Upper lobe of right lung (tissue), 1 donor: ENCODE measurements at regions not wholly inside any gene's neighbourhood (a gene's known extent, or its start where the extent isn't known, plus 50 kb on each side); places are given as distances from the start of the nearest gene placed in this dataset.
"Not testable (repeated sequence)": the region's sequence is repeated elsewhere in the genome, so short reads cannot be mapped to it uniquely, and the experiment has no call there.

Experiments
- ATAC-seq: fragments of 200-7000 bp; cut with Tn5 transposase; one replicate; pipeline ENCODE4 v1.9.1; 2020; ENCODE audit warnings: mild to moderate bottlenecking, moderate library complexity
- DNase-seq: peaks from one replicate; pipeline ENCODE4 v3.0.0-alpha.2; 2020
- H3K27ac ChIP-seq: fragments of 200-600 bp; one replicate; pipeline ENCODE4 v1.8.0; 2022
- H3K27me3 ChIP-seq: fragments of 200-600 bp; one replicate; pipeline ENCODE4 v1.8.0; 2022; ENCODE audit warnings: mild to moderate bottlenecking
- H3K36me3 ChIP-seq: fragments of 200-600 bp; one replicate; pipeline ENCODE4 v1.8.0; 2022
- H3K4me1 ChIP-seq: fragments of 200-600 bp; one replicate; pipeline ENCODE4 v1.8.0; 2022
- H3K4me3 ChIP-seq: fragments of 200-600 bp; one replicate; pipeline ENCODE4 v1.8.0; 2022; ENCODE audit warnings: mild to moderate bottlenecking
- H3K9me3 ChIP-seq: fragments of 200-600 bp; one replicate; pipeline ENCODE4 v1.8.0; 2022
- intact Hi-C: fragments of 100-400 bp; cut with DNase I; formaldehyde crosslinking; loops from one replicate; pipeline ENCODE4 v1.11.0; 2022
- TF ChIP-seq, protein P1 (sequence below): fragments of 200-600 bp; IDR thresholded peaks from one replicate; pipeline ENCODE4 v1.8.0; 2022; ENCODE audit warnings: antibody characterized with exemption
- donor health status: DM: no; HTN: yes; CAD: no; lungs with severe emphysema.

DNA sequence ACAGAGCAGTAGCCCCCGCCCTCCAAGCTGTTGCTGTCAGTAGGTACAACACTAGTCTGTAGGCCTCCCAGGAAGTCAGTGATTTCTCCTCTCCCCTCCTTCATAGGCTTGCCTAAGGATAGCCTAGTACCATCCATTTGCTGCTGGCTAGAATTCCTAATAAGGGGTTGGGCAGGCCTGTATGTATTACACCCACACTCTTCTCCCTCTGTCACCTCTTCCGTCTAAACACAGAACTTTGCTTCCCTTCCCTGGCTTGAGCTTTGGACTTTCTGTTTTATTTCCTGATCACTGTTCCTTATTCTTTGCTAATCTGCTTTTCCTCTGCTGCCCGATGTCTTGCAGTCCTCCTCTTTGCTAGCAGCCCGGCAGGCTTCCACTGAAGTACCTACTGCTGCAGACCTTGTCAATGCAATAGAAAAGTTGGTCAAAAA, 93.4 kb upstream of the UMPS start:
- no peak overlapping the region for H3K27ac ChIP-seq
- H3K4me1 ChIP-seq: no peaks in the 10 kb centered on the region
- ATAC-seq: peak; percentile 66

GRCh38 chr3:124639406-124640237, 90.6 kb upstream of the UMPS start:
- H3K4me1 ChIP-seq: no peaks in the 10 kb centered on the region
- H3K27ac ChIP-seq: no peak overlapping the region
- no peaks in the 10 kb centered on the region for H3K9me3 ChIP-seq
- ATAC-seq: peak; percentile 55
- no peaks in the 10 kb centered on the region for H3K27me3 ChIP-seq
- TF ChIP-seq, protein P1, sequence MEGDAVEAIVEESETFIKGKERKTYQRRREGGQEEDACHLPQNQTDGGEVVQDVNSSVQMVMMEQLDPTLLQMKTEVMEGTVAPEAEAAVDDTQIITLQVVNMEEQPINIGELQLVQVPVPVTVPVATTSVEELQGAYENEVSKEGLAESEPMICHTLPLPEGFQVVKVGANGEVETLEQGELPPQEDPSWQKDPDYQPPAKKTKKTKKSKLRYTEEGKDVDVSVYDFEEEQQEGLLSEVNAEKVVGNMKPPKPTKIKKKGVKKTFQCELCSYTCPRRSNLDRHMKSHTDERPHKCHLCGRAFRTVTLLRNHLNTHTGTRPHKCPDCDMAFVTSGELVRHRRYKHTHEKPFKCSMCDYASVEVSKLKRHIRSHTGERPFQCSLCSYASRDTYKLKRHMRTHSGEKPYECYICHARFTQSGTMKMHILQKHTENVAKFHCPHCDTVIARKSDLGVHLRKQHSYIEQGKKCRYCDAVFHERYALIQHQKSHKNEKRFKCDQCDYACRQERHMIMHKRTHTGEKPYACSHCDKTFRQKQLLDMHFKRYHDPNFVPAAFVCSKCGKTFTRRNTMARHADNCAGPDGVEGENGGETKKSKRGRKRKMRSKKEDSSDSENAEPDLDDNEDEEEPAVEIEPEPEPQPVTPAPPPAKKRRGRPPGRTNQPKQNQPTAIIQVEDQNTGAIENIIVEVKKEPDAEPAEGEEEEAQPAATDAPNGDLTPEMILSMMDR: no peak
- H3K4me3 ChIP-seq: no peak overlapping the region
- no peaks in the 10 kb centered on the region for H3K36me3 ChIP-seq
- intact Hi-C loops: no loop called here
- DNase-seq: no peak

More for the DNA sequence above, 93.4 kb upstream of the UMPS start:
- Histone ChIP-seq H3K27me3 (no peaks in the 10 kb centered on the region), H3K36me3 (no peaks in the 10 kb centered on the region), H3K9me3 (no peaks in the 10 kb centered on the region), H3K4me3 (no peak overlapping the region)
- no peak for DNase-seq
- intact Hi-C loops: no loop called here
- TF ChIP-seq, protein P1: no peak

- H3K4me1 ChIP-seq: no peaks in the 10 kb centered on the region
- no peak overlapping the region for H3K4me3 ChIP-seq
- DNase-seq (no peak), ATAC-seq (no peak)
- H3K27ac ChIP-seq: no peak overlapping the region
- no peaks in the 10 kb centered on the region for H3K27me3 ChIP-seq
- no peaks in the 10 kb centered on the region for H3K36me3 ChIP-seq
- intact Hi-C loops: no loop called here
- H3K9me3 ChIP-seq: no peaks in the 10 kb centered on the region
- TF ChIP-seq, protein P1: no peak
These were observed 89.5 kb upstream of the UMPS start for GRCh38 chr3:124640635-124641306.

- Histone ChIP-seq H3K9me3 (no peaks in the 10 kb centered on the region), H3K27me3 (no peaks in the 10 kb centered on the region), H3K4me1 (no peaks in the 10 kb centered on the region), H3K27ac (no peak overlapping the region), H3K4me3 (no peak overlapping the region), H3K36me3 (no peaks in the 10 kb centered on the region)
- TF ChIP-seq, protein P1: no peak
- ATAC-seq (no peak), DNase-seq (no peak)
- intact Hi-C loops: no loop called here
These were observed 86.8 kb upstream of the UMPS start for GRCh38 chr3:124643453-124643852.

- intact Hi-C loops, H3K27me3 ChIP-seq, H3K4me1 ChIP-seq, DNase-seq, H3K27ac ChIP-seq, H3K9me3 ChIP-seq, H3K36me3 ChIP-seq, H3K4me3 ChIP-seq, ATAC-seq: not testable (repeated sequence)
These were observed 84.1 kb upstream of the UMPS start for GRCh38 chr3:124646186-124646585.

GRCh38 chr3:124648551-124648950, 81.7 kb upstream of the UMPS start:
- ATAC-seq: no peak
- Histone ChIP-seq H3K4me1 (no peaks in the 10 kb centered on the region), H3K9me3 (no peaks in the 10 kb centered on the region), H3K36me3 (no peaks in the 10 kb centered on the region), H3K27me3 (no peaks in the 10 kb centered on the region), H3K27ac (no peak overlapping the region), H3K4me3 (no peak overlapping the region)
- TF ChIP-seq, protein P1: no peak
- DNase-seq: no peak
- intact Hi-C loops: no loop called here
